Left ventricle myocardium inferior (tissue), 1 donor: ENCODE measurements at regions not wholly inside any gene's neighbourhood (a gene's known extent, or its start where the extent isn't known, plus 50 kb on each side); places are given as distances from the start of the nearest gene placed in this dataset.

ENCODE experiments used
- DNase-seq: peaks from one replicate; pipeline ENCODE4 v3.0.0-alpha.2; 2020
- H3K27ac ChIP-seq: fragments of 200-600 bp; replicated peaks from 2 replicates; pipeline ENCODE4 v1.8.0; 2021
- H3K27me3 ChIP-seq: fragments of 200-600 bp; 2 replicates; pipeline ENCODE4 v1.8.0; 2021; ENCODE audit warnings: low read depth
- H3K36me3 ChIP-seq: fragments of 200-600 bp; 2 replicates; pipeline ENCODE4 v1.8.0; 2021
- H3K4me1 ChIP-seq: fragments of 200-600 bp; 2 replicates; pipeline ENCODE4 v1.8.0; 2021
- H3K4me3 ChIP-seq: fragments of 200-600 bp; 2 replicates; pipeline ENCODE4 v1.8.0; 2021; ENCODE audit warnings: mild to moderate bottlenecking, moderate library complexity
- H3K9me3 ChIP-seq: fragments of 200-600 bp; replicated peaks from 2 replicates; pipeline ENCODE4 v1.8.0; 2021
- intact Hi-C: fragments of 100-400 bp; cut with micrococcal nuclease; formaldehyde crosslinking; loops from one replicate; pipeline ENCODE4 v1.11.0; 2022
- TF ChIP-seq, protein P1 (sequence below): fragments of 200-600 bp; IDR thresholded peaks from 2 replicates; pipeline ENCODE4 v1.8.0; 2021; ENCODE audit warnings: antibody characterized with exemption, mild to moderate bottlenecking, borderline replicate concordance
- donor health status: DM: no; HTN: yes; CAD: no; lungs with severe emphysema.

DNA sequence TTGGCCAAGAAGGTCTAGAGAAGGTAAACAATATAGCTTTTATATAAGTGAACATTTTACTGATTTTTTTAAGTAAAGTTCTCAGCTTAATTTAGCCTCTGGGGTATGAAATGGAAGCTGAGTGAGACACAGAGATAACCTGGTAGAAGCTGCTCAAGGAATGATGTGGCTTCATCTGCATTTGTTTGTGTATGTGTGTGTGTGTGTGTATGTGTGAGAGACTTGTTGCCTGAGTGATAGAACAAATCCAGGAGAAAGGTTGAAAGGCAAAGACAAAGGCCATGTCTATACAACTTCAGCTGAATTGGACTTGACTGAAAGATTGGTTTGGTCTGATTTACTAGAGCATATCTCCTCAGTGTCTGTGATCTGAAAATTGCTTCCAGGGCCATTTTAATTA is 63.6 kb downstream of the PCDH7 start:
- Histone ChIP-seq H3K9me3 (no peaks in the 10 kb centered on the region), H3K27ac (no peak overlapping the region), H3K4me1 (no peaks in the 10 kb centered on the region), H3K4me3 (no peak overlapping the region), H3K27me3 (no peaks in the 10 kb centered on the region), H3K36me3 (no peaks in the 10 kb centered on the region)
- no peak for DNase-seq
- TF ChIP-seq, protein P1, sequence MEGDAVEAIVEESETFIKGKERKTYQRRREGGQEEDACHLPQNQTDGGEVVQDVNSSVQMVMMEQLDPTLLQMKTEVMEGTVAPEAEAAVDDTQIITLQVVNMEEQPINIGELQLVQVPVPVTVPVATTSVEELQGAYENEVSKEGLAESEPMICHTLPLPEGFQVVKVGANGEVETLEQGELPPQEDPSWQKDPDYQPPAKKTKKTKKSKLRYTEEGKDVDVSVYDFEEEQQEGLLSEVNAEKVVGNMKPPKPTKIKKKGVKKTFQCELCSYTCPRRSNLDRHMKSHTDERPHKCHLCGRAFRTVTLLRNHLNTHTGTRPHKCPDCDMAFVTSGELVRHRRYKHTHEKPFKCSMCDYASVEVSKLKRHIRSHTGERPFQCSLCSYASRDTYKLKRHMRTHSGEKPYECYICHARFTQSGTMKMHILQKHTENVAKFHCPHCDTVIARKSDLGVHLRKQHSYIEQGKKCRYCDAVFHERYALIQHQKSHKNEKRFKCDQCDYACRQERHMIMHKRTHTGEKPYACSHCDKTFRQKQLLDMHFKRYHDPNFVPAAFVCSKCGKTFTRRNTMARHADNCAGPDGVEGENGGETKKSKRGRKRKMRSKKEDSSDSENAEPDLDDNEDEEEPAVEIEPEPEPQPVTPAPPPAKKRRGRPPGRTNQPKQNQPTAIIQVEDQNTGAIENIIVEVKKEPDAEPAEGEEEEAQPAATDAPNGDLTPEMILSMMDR, result no peak
- intact Hi-C loops, result no loop called here

DNA sequence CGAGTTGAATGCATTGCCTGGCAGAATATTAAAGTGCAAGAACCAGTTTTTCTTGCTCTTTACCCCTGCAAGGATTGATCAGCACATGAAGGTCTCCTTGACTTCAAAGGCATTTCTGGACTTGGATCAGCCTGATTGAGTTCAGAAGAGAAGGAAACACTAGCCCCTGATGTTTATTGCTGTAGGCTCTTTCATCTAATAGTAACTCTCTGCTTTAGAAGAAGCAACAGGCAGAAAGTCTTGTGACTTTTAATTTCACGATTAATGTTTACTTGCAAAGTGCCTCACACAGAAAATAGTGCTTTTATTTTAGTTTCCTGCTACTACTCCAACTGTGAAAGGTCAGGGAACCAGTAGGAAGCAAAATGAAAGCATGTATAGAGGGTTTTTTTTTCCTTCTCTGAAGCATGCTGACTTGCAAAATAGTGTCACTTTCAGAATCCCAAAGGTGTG is 69.1 kb downstream of the PCDH7 start:
- H3K36me3 ChIP-seq, result no peaks in the 10 kb centered on the region
- intact Hi-C loops, result no loop called here
- TF ChIP-seq, protein P1, result no peak
- H3K4me3 ChIP-seq, result no peak overlapping the region
- DNase-seq, result no peak
- no peaks in the 10 kb centered on the region for H3K27me3 ChIP-seq
- H3K27ac ChIP-seq, result no peak overlapping the region
- H3K4me1 ChIP-seq, result peaks cover 10% of the 10 kb centered on the region
- H3K9me3 ChIP-seq, result no peaks in the 10 kb centered on the region

DNA sequence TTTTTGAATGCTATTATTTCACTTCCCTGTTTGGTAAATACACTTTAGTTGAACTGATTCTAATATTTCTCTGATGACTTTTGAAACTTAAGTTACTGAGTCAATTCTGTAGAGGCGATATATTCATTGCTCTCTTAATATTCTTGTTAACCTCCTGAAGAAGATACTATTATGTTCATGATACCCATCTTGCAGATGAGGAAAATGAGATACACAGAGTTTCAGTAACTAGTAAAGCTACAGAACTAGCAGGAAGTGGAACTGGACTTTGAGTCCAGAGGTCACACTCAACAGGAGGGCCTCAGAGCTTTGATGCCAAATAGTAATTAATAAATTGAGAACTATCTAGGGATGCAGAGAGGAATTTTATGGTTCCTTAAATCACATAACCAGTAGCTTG is 70.0 kb downstream of the PCDH7 start:
- peaks cover 10% of the 10 kb centered on the region for H3K4me1 ChIP-seq

DNA sequence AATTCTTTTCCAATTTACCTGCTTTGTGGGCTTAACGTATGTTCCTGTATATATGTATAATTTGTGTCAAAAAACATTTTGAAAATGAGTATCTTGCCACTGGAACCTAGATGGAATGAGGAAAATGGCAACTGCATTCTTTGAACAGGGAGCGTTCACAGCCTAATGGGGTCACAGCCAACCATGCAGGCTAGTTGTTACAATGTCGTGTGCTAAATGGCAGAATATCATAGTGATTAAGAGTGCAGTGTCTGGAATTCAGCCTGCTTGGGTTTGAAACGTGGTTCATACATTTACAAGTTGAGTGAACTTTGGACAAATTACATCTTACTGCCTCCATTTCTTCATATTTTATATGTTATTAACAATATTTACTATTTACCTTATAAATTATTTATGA is 70.8 kb downstream of the PCDH7 start:
- TF ChIP-seq, protein P1, result no peak
- H3K36me3 ChIP-seq, result no peaks in the 10 kb centered on the region
- no peaks in the 10 kb centered on the region for H3K27me3 ChIP-seq
- no peak for DNase-seq
- intact Hi-C loops, result no loop called here
- H3K4me3 ChIP-seq, result no peak overlapping the region
- H3K27ac ChIP-seq, result no peak overlapping the region
- peaks cover 10% of the 10 kb centered on the region for H3K4me1 ChIP-seq
- no peaks in the 10 kb centered on the region for H3K9me3 ChIP-seq

More for the DNA sequence above, 70.0 kb downstream of the PCDH7 start:
- H3K9me3 ChIP-seq, result no peaks in the 10 kb centered on the region
- TF ChIP-seq, protein P1, result no peak
- intact Hi-C loops, result no loop called here
- no peaks in the 10 kb centered on the region for H3K36me3 ChIP-seq
- H3K27me3 ChIP-seq, result no peaks in the 10 kb centered on the region
- DNase-seq, result no peak
- no peak overlapping the region for H3K27ac ChIP-seq
- no peak overlapping the region for H3K4me3 ChIP-seq

DNA sequence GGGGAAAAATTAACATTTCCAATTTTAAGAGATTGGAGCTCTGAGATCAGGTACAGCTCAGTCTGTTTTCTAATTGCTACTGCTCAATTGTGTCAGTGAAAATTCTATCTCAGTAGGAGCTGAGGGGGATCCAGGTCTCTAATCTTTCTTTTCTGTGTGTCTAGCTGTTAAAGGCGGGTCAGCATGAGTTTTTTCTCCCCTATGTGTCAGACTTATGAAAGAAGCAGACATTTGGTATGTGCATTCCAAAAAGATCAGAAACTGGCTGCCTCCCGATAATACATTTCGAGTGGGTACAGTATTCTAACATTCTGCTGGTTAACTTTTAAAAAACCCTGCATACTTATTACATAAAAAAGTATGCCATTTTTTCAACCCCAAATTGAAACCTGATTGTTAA is 72.4 kb downstream of the PCDH7 start:
- no peak for DNase-seq
- intact Hi-C loops, result no loop called here
- Histone ChIP-seq H3K4me3 (peak overlapping the region; percentile 3), H3K9me3 (no peaks in the 10 kb centered on the region), H3K4me1 (peaks cover 10% of the 10 kb centered on the region), H3K27ac (no peak overlapping the region), H3K36me3 (no peaks in the 10 kb centered on the region), H3K27me3 (no peaks in the 10 kb centered on the region)
- TF ChIP-seq, protein P1, result no peak

DNA sequence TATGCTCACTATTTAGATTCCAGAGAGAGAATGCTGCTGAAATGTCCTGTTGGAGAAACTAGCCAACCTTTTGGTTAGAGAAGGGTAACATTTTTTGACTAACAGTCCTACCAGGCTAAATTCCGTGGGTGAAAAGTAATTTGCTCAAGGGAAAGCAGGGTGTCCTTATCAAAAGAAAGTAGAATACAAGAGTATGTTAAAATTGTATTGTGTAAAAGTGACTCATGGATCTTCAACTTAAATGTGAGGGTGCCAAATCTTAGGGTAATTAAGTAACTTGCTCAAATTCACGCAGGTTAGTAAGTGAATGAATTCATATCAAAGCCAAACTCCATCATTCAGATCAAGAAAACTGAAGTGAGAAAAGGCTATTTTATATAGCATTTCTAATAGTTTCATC is 81.7 kb downstream of the PCDH7 start:
- H3K27me3 ChIP-seq, result no peaks in the 10 kb centered on the region
- H3K4me3 ChIP-seq, result no peak overlapping the region
- peak overlapping the region; percentile 10 for H3K27ac ChIP-seq
- intact Hi-C loops, result no loop called here
- no peaks in the 10 kb centered on the region for H3K36me3 ChIP-seq
- no peaks in the 10 kb centered on the region for H3K4me1 ChIP-seq
- H3K9me3 ChIP-seq, result no peaks in the 10 kb centered on the region
- no peak for DNase-seq
- TF ChIP-seq, protein P1, result no peak
